NB4 (cell line): ENCODE measurements at regions not wholly inside any gene's neighbourhood (a gene's known extent, or its start where the extent isn't known, plus 50 kb on each side); places are given as distances from the start of the nearest gene placed in this dataset.
"Not testable (repeated sequence)": the region's sequence is repeated elsewhere in the genome, so short reads cannot be mapped to it uniquely, and the experiment has no call there.

Experiments used
- DNase-seq: peaks from one replicate; pipeline ENCODE4 v3.0.0; 2010; ENCODE audit warnings: low read depth
- H3K4me3 ChIP-seq: one replicate; pipeline ENCODE4 v1.5.1; 2011; ENCODE audit warnings: mild to moderate bottlenecking, low read depth, low read length, moderate library complexity
- TF ChIP-seq, protein P1 (sequence below): IDR thresholded peaks from one replicate; pipeline ENCODE4 v1.5.1; 2012; ENCODE audit warnings: low read depth, low read length
- TF ChIP-seq, protein P2 (sequence below): IDR thresholded peaks from 2 replicates; pipeline ENCODE4 v1.6.1; 2011; ENCODE audit warnings: low read depth, low read length

DNA sequence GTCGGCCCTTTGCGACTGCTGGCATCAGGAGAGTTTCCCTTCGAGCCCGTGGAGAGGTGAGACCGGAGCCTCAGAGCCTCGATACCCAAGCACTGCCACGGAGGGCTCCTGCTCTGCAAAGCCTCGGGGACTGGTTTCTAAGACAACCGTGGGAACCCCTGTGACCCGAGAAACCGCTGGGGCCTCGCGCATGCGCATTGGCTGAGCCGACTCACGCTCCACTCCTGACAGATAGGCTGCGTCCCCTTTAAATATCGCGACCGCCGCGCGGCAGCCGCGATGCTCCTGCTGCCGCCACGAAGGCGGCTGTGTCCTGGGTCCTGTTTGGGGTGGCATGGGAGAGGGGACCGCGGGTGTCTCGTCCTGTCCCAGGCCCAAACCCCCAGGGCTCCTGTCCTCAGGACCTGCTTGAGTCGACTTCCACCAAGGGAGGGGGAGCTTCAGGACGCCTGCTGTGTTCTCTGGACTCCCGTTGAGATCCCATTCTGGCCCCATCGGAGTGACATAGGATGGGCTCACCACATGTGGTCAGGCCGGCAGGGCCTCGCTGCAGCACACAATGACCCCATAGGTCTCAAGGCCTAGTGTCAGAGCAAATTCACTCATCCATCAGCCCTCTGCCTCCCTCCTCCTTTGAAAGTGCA, 701.7 kb upstream of the TPTE start:
- not testable (repeated sequence) for H3K4me3 ChIP-seq, DNase-seq

DNA sequence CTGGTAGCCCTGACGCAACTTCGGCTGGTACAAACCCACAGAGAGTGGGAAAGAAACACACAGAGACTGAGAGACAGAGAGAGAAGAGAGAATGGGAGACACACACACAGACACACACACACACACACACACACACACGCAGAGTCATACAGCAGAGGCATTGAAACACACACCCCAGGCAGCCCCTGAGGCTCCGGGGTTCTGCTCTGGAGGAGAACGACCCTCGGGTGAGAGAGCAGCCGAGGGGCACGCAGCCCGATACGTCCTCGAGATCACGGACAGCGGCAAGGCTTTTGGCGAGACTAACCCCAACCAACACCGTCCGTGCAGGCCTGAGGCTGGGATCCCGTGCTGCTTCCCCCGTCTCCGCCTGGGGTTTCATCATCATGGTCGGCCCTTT, 700.8 kb upstream of the TPTE start:
- DNase-seq, H3K4me3 ChIP-seq: not testable (repeated sequence)

DNA sequence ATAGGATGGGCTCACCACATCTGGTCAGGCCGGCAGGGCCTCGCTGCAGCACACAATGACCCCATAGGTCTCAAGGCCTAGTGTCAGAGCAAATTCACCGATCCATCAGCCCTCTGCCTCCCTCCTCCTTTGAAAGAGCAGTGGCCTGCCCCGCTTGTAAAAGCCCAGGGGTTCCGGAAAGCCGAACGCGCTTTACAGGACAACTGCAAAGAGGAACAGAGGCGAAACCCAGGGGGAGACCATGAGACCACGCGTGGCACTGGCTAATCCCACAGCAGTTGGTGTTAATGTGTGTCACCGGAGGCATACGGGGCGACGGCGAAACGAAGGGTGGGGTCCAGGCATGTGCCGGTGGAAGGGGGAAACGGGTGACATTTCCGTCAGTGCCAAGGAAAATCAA, 699.9 kb upstream of the TPTE start:
- not testable (repeated sequence) for H3K4me3 ChIP-seq, DNase-seq

DNA sequence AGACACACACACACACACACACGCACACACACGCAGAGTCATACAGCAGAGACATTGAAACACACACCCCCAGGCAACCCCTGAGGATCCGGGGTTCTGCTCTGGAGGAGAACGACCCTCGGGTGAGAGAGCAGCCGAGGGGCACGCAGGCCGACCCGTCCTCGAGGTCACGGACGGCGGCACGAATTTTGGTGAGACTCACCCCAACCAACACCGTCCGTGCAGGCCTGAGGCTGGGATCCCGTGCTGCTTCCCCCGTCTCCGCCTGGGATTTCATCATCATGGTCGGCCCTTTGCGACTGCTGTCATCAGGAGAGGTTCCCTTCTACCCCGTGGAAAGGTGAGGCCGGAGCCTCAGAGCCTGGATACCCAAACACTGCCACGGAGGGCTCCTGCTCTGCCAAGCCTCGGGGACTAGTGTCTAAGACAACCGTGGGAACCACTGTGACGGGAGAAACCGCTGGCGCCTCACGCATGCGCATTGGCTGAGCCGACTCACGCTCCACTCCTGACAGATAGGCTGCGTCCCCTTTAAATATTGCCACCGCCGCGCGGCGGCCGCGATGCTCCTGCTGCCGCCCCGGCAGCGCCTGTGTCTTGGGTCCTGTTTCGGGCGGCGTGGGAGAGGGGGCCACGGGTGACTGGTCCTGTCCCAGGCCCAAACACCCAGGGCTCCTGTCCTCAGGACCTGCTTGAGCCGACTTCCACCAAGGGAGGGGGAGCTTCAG, 699.1 kb upstream of the TPTE start:
- not testable (repeated sequence) for H3K4me3 ChIP-seq, DNase-seq

DNA sequence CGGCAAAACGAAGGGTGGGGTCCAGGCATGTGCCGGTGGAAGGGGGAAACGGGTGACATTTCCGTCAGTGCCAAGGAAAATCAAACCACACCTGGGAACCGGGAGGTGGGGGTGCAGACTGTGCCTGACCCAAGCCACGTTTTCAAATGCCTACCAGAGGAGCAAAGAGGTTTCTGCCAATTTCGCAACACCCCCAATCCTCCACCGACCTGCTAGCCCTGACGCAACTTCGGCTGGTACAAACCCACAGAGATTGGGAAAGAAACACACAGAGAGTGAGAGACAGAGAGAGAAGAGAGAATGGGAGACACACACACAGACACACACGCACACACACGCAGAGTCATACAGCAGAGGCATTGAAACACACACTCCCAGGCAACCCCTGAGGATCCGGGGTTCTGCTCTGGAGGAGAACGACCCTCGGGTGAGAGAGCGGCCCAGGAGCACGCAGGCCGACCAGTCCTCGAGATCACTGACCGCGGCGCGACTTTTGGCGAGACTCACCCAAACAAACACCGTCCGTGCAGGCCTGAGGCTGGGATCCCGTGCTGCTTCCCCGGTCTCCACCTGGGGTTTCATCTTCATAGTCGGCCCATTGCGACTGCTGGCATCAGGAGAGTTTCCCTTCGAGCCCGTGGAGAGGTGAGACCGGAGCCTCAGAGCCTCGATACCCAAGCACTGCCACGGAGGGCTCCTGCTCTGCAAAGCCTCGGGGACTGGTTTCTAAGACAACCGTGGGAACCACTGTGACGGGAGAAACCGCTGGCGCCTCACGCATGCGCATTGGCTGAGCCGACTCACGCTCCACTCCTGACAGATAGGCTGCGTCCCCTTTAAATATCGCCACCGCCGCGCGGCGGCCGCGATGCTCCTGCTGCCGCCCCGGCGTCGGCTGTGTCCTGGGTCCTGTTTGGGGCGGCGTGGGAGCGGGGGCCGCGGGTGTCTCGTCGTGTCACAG, 697.9 kb upstream of the TPTE start:
- H3K4me3 ChIP-seq: peak overlapping the region; percentile 45
- DNase-seq: peak; percentile 23

DNA sequence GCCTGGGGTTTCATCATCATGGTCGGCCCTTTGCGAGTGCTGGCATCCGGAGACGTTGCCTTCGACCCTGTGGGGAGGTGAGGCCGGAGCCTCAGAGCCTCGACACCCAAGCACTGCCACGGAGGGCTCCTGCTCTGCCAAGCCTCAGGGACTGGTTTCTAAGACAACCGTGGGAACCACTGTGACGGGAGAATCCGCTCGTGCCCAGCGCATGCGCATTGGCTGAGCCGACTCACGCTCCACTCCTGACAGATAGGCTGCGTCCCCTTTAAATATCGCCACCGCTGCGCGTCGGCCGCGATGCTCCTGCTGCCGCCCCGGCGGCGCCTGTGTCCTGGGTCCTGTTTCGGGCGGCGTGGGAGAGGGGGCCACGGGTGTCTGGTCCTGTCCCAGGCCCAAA, 690.6 kb upstream of the TPTE start:
- DNase-seq, H3K4me3 ChIP-seq: not testable (repeated sequence)

DNA sequence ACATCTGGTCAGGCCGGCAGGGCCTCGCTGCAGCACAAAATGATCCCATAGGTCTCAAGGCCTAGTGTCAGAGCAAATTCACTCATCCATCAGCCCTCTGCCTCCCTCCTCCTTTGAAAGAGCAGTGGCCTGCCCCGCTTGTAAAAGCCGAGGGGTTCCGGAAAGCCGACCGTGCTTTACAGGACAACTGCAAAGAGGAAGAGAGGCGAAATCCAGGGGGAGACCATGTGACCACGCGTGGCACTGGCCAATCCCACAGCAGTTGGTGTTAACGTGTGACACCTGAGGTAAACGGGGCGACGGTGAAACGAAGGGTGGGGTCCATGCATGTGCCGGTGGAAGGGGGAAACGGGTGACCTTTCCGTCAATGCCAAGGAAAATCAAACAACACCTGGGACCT, 688.6 kb upstream of the TPTE start:
- not testable (repeated sequence) for DNase-seq
- H3K4me3 ChIP-seq: peak overlapping the region; percentile 47

DNA sequence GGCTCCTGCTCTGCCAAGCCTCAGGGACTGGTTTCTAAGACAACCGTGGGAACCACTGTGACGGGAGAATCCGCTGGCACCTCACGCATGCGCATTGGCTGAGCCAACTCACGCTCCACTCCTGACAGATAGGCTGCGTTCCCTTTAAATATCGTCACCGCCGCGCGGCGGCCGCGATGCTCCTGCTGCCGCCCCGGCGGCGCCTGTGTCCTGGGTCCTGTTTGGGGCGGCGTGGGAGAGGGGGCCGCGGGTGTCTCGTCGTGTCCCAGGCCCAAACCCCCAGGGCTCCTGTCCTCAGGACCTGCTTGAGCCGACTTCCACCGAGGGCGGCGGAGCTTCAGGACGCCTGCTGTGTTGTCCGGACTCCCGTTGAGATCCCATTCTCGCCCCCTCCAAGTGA, 684.8 kb upstream of the TPTE start:
- not testable (repeated sequence) for DNase-seq

DNA sequence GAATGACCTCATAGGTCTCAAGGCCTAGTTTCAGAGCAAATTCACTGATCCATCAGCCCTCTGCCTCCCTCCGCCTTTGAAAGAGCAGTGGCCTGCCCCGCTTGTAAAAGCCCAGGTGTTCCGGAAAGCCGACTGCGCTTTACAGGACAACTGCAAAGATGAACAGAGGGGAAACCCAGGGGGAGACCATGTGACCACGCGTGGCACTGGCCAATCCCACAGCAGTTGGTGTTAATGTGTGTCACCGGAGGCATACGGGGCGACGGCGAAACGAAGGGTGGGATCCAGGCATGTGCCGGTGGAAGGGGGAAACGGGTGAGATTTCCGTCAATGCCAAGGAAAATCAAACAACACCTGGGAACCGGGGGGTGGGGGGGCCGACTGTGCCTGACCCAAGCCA, 684.4 kb upstream of the TPTE start:
- not testable (repeated sequence) for DNase-seq, H3K4me3 ChIP-seq

More for the DNA sequence above, 684.8 kb upstream of the TPTE start:
- not testable (repeated sequence) for H3K4me3 ChIP-seq

DNA sequence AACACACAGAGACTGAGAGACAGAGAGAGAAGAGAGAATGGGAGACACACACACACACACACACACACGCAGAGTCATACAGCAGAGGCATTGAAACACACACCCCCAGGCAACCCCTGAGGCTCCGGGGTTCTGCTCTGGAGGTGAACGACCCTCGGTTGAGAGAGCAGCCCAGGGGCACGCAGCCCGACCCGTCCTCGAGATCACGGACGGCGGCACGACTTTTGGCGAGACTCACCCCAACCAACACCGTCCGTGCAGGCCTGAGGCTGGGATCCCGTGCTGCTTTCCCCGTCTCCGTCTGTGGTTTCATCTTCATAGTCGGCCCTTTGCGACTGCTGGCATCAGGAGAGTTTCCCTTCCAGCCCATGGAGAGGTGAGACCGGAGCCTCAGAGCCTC, 683.9 kb upstream of the TPTE start:
- H3K4me3 ChIP-seq: peak overlapping the region; percentile 63
- peak; percentile 19 for DNase-seq

DNA sequence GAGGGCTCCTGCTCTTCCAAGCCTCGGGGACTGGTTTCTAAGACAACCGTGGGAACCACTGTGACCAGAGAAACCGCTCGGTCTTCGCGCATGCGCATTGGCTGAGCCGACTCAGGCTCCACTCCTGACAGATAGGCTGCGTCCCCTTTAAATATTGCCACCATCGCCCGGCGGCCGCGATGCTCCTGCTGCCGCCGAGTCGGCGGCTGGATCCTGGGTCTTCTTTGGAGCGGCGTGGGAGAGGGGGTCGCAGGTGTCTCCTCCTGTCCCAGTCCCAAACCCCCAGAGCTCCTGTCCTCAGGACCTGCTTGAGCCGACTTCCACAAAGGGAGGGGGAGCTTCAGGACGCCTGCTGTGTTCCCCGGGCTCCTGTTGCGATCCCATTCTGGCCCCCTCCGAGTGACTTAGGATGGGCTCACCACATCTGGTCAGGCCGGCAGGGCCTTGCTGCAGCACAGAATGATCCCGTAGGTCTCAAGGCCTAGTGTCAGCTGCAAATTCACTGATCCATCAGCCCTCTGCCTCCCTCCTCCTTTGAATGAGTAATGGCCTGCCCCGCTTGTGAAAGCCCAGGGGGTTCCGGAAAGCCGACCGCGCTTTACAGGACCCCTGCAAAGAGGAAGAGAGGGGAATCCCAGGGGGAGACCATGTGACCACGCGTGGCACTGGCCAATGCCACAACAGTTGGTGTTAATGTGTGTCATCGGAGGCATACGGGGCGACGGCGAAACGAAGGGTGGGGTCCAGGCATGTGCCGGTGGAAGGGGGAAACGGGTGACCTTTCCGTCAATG, 683.2 kb upstream of the TPTE start:
- TF ChIP-seq, protein P1, sequence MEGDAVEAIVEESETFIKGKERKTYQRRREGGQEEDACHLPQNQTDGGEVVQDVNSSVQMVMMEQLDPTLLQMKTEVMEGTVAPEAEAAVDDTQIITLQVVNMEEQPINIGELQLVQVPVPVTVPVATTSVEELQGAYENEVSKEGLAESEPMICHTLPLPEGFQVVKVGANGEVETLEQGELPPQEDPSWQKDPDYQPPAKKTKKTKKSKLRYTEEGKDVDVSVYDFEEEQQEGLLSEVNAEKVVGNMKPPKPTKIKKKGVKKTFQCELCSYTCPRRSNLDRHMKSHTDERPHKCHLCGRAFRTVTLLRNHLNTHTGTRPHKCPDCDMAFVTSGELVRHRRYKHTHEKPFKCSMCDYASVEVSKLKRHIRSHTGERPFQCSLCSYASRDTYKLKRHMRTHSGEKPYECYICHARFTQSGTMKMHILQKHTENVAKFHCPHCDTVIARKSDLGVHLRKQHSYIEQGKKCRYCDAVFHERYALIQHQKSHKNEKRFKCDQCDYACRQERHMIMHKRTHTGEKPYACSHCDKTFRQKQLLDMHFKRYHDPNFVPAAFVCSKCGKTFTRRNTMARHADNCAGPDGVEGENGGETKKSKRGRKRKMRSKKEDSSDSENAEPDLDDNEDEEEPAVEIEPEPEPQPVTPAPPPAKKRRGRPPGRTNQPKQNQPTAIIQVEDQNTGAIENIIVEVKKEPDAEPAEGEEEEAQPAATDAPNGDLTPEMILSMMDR: no peak
- TF ChIP-seq, protein P2, sequence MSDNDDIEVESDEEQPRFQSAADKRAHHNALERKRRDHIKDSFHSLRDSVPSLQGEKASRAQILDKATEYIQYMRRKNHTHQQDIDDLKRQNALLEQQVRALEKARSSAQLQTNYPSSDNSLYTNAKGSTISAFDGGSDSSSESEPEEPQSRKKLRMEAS: peak; percentile 72
- peak; percentile 94 for DNase-seq
- H3K4me3 ChIP-seq: peak overlapping the region; percentile 63
